ENCODE measurements at regions not wholly inside any gene's neighbourhood (a gene's known extent, or its start where the extent isn't known, plus 50 kb on each side); places are given as distances from the start of the nearest gene placed in this dataset.
"Not testable (repeated sequence)": the region's sequence is repeated elsewhere in the genome, so short reads cannot be mapped to it uniquely, and the experiment has no call there.

- no peaks in the 10 kb centered on the region for H3K36me3 ChIP-seq (ENCODE audit: control insufficient read depth in 3 of 3, insufficient read depth in 2 of 3, low read depth in 1 of 3, low read length in 3 of 3)
- H3K27ac ChIP-seq (ENCODE audit: low read depth in 1 of 3, low read length in 2 of 3), result no peak overlapping the region
- peaks cover 0 to 3% of the 10 kb centered on the region in 2 donors for H3K9me3 ChIP-seq (ENCODE audit: control insufficient read depth in 2 of 2, insufficient read depth in 1 of 2, low read depth in 1 of 2, low read length in 1 of 2)
- FAIRE-seq (no peak), DNase-seq (no peak)
- 34 to 45% (median 43%) methylated on average over 1 of the region's 1 CpG for WGBS, 3 donors
- H3K27me3 ChIP-seq (ENCODE audit: control insufficient read depth in 3 of 3, insufficient read depth in 3 of 3, low read length in 3 of 3), result no peaks in the 10 kb centered on the region
- no peaks in the 10 kb centered on the region for H3K4me1 ChIP-seq (ENCODE audit: control insufficient read depth in 3 of 3, insufficient read depth in 2 of 3, low read depth in 1 of 3, low read length in 2 of 3)
- no peak overlapping the region for H3K4me3 ChIP-seq (ENCODE audit: low read depth in 1 of 3, low read length in 3 of 3)
These were observed 91.2 kb downstream of the RCHY1 start for GRCh38 chr4:75422998-75423397.

- FAIRE-seq (no peak), DNase-seq (no peak)
- H3K4me3 ChIP-seq (ENCODE audit: low read depth in 1 of 3, low read length in 3 of 3), result no peak overlapping the region
- H3K36me3 ChIP-seq (ENCODE audit: control insufficient read depth in 3 of 3, insufficient read depth in 2 of 3, low read depth in 1 of 3, low read length in 3 of 3), result no peaks in the 10 kb centered on the region
- WGBS, 3 donors, result 61 to 67% (median 66%) methylated on average over 2 of the region's 2 CpGs
- no peak overlapping the region for H3K27ac ChIP-seq (ENCODE audit: low read depth in 1 of 3, low read length in 2 of 3)
- no peaks in the 10 kb centered on the region for H3K9me3 ChIP-seq (ENCODE audit: control insufficient read depth in 2 of 2, insufficient read depth in 1 of 2, low read depth in 1 of 2, low read length in 1 of 2)
- no peaks in the 10 kb centered on the region for H3K27me3 ChIP-seq (ENCODE audit: control insufficient read depth in 3 of 3, insufficient read depth in 3 of 3, low read length in 3 of 3)
- H3K4me1 ChIP-seq (ENCODE audit: control insufficient read depth in 3 of 3, insufficient read depth in 2 of 3, low read depth in 1 of 3, low read length in 2 of 3), result no peaks in the 10 kb centered on the region
These were observed 101.5 kb downstream of the RCHY1 start for GRCh38 chr4:75412746-75413145.

GRCh38 chr4:75398501-75398900 lies 115.7 kb downstream of the RCHY1 start:
- no peak for DNase-seq
- no peak overlapping the region for H3K27ac ChIP-seq (ENCODE audit: low read depth in 1 of 3, low read length in 2 of 3)
- FAIRE-seq, result no peak
- no peaks in the 10 kb centered on the region for H3K9me3 ChIP-seq (ENCODE audit: control insufficient read depth in 2 of 2, insufficient read depth in 1 of 2, low read depth in 1 of 2, low read length in 1 of 2)
- H3K4me3 ChIP-seq (ENCODE audit: low read depth in 1 of 3, low read length in 3 of 3), result no peak overlapping the region
- no peaks in the 10 kb centered on the region for H3K27me3 ChIP-seq (ENCODE audit: control insufficient read depth in 3 of 3, insufficient read depth in 3 of 3, low read length in 3 of 3)
- 83 to 87% (median 86%) methylated on average over 4 of the region's 4 CpGs for WGBS, 3 donors
- H3K36me3 ChIP-seq (ENCODE audit: control insufficient read depth in 3 of 3, insufficient read depth in 2 of 3, low read depth in 1 of 3, low read length in 3 of 3), result no peaks in the 10 kb centered on the region
- H3K4me1 ChIP-seq (ENCODE audit: control insufficient read depth in 3 of 3, insufficient read depth in 2 of 3, low read depth in 1 of 3, low read length in 2 of 3), result no peaks in the 10 kb centered on the region

GRCh38 chr4:75391489-75392166 lies 122.6 kb downstream of the RCHY1 start:
- H3K36me3 ChIP-seq (ENCODE audit: control insufficient read depth in 3 of 3, insufficient read depth in 2 of 3, low read depth in 1 of 3, low read length in 3 of 3), result no peaks in the 10 kb centered on the region
- H3K4me3 ChIP-seq (ENCODE audit: low read depth in 1 of 3, low read length in 3 of 3), result no peak overlapping the region
- DNase-seq (no peak), FAIRE-seq (no peak)
- no peaks in the 10 kb centered on the region for H3K4me1 ChIP-seq (ENCODE audit: control insufficient read depth in 3 of 3, insufficient read depth in 2 of 3, low read depth in 1 of 3, low read length in 2 of 3)
- no peak overlapping the region for H3K27ac ChIP-seq (ENCODE audit: low read depth in 1 of 3, low read length in 2 of 3)
- WGBS, 3 donors, result 56 to 78% (median 59%) methylated on average over 1 of the region's 1 CpG
- H3K9me3 ChIP-seq (ENCODE audit: control insufficient read depth in 2 of 2, insufficient read depth in 1 of 2, low read depth in 1 of 2, low read length in 1 of 2), result no peaks in the 10 kb centered on the region
- no peaks in the 10 kb centered on the region for H3K27me3 ChIP-seq (ENCODE audit: control insufficient read depth in 3 of 3, insufficient read depth in 3 of 3, low read length in 3 of 3)

- H3K4me1 ChIP-seq (ENCODE audit: control insufficient read depth in 3 of 3, insufficient read depth in 2 of 3, low read depth in 1 of 3, low read length in 2 of 3); FAIRE-seq; H3K27ac ChIP-seq (ENCODE audit: low read depth in 1 of 3, low read length in 2 of 3); H3K27me3 ChIP-seq (ENCODE audit: control insufficient read depth in 3 of 3, insufficient read depth in 3 of 3, low read length in 3 of 3); H3K36me3 ChIP-seq (ENCODE audit: control insufficient read depth in 3 of 3, insufficient read depth in 2 of 3, low read depth in 1 of 3, low read length in 3 of 3); H3K9me3 ChIP-seq (ENCODE audit: control insufficient read depth in 2 of 2, insufficient read depth in 1 of 2, low read depth in 1 of 2, low read length in 1 of 2); DNase-seq; H3K4me3 ChIP-seq (ENCODE audit: low read depth in 1 of 3, low read length in 3 of 3): not testable (repeated sequence)
- WGBS, 3 donors, result 83 to 90% (median 86%) methylated on average over 12 of the region's 12 CpGs
These were observed 127.8 kb downstream of the RCHY1 start for GRCh38 chr4:75386426-75386825.

- no peaks in the 10 kb centered on the region for H3K4me1 ChIP-seq (ENCODE audit: control insufficient read depth in 3 of 3, insufficient read depth in 2 of 3, low read depth in 1 of 3, low read length in 2 of 3)
- H3K27me3 ChIP-seq (ENCODE audit: control insufficient read depth in 3 of 3, insufficient read depth in 3 of 3, low read length in 3 of 3), result no peaks in the 10 kb centered on the region
- no peak overlapping the region for H3K27ac ChIP-seq (ENCODE audit: low read depth in 1 of 3, low read length in 2 of 3)
- peaks cover 0 to 2% of the 10 kb centered on the region in 2 donors for H3K9me3 ChIP-seq (ENCODE audit: control insufficient read depth in 2 of 2, insufficient read depth in 1 of 2, low read depth in 1 of 2, low read length in 1 of 2)
- DNase-seq (no peak), FAIRE-seq (no peak)
- WGBS, 3 donors, result 42 to 67% (median 54%) methylated on average over 1 of the region's 1 CpG
- no peak overlapping the region for H3K4me3 ChIP-seq (ENCODE audit: low read depth in 1 of 3, low read length in 3 of 3)
- no peaks in the 10 kb centered on the region for H3K36me3 ChIP-seq (ENCODE audit: control insufficient read depth in 3 of 3, insufficient read depth in 2 of 3, low read depth in 1 of 3, low read length in 3 of 3)
These were observed 129.1 kb downstream of the RCHY1 start for GRCh38 chr4:75385106-75385505.

- DNase-seq, result no peak
- FAIRE-seq, result no peak
- Histone ChIP-seq H3K4me1 (ENCODE audit: control insufficient read depth in 3 of 3, insufficient read depth in 2 of 3, low read depth in 1 of 3, low read length in 2 of 3) (no peaks in the 10 kb centered on the region), H3K36me3 (ENCODE audit: control insufficient read depth in 3 of 3, insufficient read depth in 2 of 3, low read depth in 1 of 3, low read length in 3 of 3) (no peaks in the 10 kb centered on the region), H3K27me3 (ENCODE audit: control insufficient read depth in 3 of 3, insufficient read depth in 3 of 3, low read length in 3 of 3) (no peaks in the 10 kb centered on the region), H3K4me3 (ENCODE audit: low read depth in 1 of 3, low read length in 3 of 3) (no peak overlapping the region), H3K27ac (ENCODE audit: low read depth in 1 of 3, low read length in 2 of 3) (no peak overlapping the region), H3K9me3 (ENCODE audit: control insufficient read depth in 2 of 2, insufficient read depth in 1 of 2, low read depth in 1 of 2, low read length in 1 of 2) (peaks cover 0 to 19% of the 10 kb centered on the region in 2 donors)
These were observed 137.7 kb downstream of the RCHY1 start for GRCh38 chr4:75376543-75376942.

- H3K9me3 ChIP-seq (ENCODE audit: control insufficient read depth in 2 of 2, insufficient read depth in 1 of 2, low read depth in 1 of 2, low read length in 1 of 2), result no peaks in the 10 kb centered on the region
- DNase-seq (no peak), FAIRE-seq (no peak)
- H3K27ac ChIP-seq (ENCODE audit: low read depth in 1 of 3, low read length in 2 of 3), result no peak overlapping the region
- H3K4me3 ChIP-seq (ENCODE audit: low read depth in 1 of 3, low read length in 3 of 3), result no peak overlapping the region
- 69 to 71% (median 70%) methylated on average over 2 of the region's 2 CpGs for WGBS, 3 donors
- no peaks in the 10 kb centered on the region for H3K4me1 ChIP-seq (ENCODE audit: control insufficient read depth in 3 of 3, insufficient read depth in 2 of 3, low read depth in 1 of 3, low read length in 2 of 3)
- H3K27me3 ChIP-seq (ENCODE audit: control insufficient read depth in 3 of 3, insufficient read depth in 3 of 3, low read length in 3 of 3), result no peaks in the 10 kb centered on the region
- H3K36me3 ChIP-seq (ENCODE audit: control insufficient read depth in 3 of 3, insufficient read depth in 2 of 3, low read depth in 1 of 3, low read length in 3 of 3), result no peaks in the 10 kb centered on the region
These were observed 142.3 kb downstream of the RCHY1 start for GRCh38 chr4:75371915-75372314.

- FAIRE-seq (no peak), DNase-seq (no peak)
- H3K27me3 ChIP-seq (ENCODE audit: control insufficient read depth in 3 of 3, insufficient read depth in 3 of 3, low read length in 3 of 3), result no peaks in the 10 kb centered on the region
- no peaks in the 10 kb centered on the region for H3K4me1 ChIP-seq (ENCODE audit: control insufficient read depth in 3 of 3, insufficient read depth in 2 of 3, low read depth in 1 of 3, low read length in 2 of 3)
- no peaks in the 10 kb centered on the region for H3K36me3 ChIP-seq (ENCODE audit: control insufficient read depth in 3 of 3, insufficient read depth in 2 of 3, low read depth in 1 of 3, low read length in 3 of 3)
- H3K9me3 ChIP-seq (ENCODE audit: control insufficient read depth in 2 of 2, insufficient read depth in 1 of 2, low read depth in 1 of 2, low read length in 1 of 2), result no peaks in the 10 kb centered on the region
- no peak overlapping the region for H3K27ac ChIP-seq (ENCODE audit: low read depth in 1 of 3, low read length in 2 of 3)
- no peak overlapping the region for H3K4me3 ChIP-seq (ENCODE audit: low read depth in 1 of 3, low read length in 3 of 3)
- WGBS, 3 donors, result 62 to 71% (median 66%) methylated on average over 3 of the region's 3 CpGs
These were observed 143.6 kb downstream of the RCHY1 start for GRCh38 chr4:75370576-75370975.
